GM18868 (cell line): ENCODE measurements at regions not wholly inside any gene's neighbourhood (a gene's known extent, or its start where the extent isn't known, plus 50 kb on each side); places are given as distances from the start of the nearest gene placed in this dataset.

ENCODE experiments used
- ATAC-seq: cut with Tn5 transposase; IDR thresholded peaks from one replicate; pipeline ENCODE4 v1.9.1; 2021; ENCODE audit warnings: mild to moderate bottlenecking, moderate library complexity; ENCODE audit not compliant: unreplicated experiment

DNA sequence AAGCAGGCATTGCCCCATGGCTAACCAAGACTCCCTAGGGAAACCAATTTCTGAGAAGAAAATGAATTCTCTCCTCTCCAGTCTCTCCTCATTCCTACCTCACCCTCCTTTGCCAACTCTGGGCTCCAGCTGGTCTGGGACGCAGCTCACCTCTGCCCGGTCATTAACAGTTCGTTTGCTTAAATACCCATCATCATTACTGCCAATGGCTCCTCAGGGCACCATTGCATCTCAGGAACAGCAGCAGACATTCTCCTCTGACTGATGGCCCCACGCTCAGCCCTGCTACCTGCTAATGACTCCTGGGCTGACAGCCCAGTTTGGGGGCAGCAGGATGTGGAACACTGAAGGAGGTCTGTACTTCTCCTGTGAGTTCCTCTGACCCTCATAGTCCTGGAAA is 462.0 kb downstream of the INSC start:
- ATAC-seq, result no peak

DNA sequence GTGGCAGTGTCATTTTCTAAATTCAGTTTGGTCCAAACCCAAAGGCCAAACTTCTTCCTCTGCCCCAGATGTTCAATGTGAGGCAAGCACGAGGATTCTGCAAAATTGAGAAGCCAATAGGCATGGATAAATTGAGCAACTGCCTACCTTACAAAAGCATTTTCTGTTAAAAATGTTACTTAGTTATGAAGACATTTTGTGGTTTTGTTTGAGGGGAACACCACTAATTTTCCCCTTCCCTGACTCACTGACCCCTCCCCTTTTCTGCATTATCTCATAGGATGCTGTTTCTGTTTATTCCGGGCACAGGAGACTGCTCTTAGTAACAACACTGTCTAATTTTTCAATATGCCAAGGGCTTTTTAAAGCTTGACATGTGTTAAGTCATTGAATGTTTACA is 462.8 kb downstream of the INSC start:
- no peak for ATAC-seq

DNA sequence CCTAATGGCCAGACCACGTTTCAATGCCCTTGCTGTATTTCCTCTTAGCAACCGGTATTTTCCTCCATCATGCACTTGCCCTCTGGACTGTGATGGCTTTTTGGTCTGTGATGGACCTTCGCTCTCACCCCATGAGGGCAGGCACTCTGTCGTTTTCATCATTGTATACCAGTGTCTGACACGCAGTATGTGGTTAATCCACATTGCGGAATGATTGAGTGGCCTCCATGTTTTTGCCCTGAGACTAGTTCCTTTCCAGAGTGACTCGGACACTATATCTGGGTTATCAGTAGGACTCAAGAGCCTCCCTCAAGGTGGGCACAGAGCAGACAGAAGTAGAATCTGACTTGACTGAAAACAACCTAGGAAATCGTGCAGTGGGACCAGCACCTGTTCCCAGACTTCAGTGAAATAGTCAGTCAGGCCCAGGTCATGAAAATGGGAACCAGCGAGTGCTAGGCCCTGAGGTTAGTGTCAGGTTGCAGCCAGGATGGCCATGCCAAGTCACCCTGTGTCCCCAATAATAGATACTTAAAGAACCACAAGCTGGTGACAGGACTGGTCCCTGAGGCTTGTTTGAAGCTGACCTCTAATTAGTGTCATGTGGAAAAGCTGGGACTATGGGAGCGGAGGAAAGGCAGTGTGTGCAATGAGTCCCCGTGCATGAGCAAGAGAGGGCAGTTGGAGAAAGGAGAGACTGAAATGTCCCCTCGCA is 464.7 kb downstream of the INSC start:
- no peak for ATAC-seq

DNA sequence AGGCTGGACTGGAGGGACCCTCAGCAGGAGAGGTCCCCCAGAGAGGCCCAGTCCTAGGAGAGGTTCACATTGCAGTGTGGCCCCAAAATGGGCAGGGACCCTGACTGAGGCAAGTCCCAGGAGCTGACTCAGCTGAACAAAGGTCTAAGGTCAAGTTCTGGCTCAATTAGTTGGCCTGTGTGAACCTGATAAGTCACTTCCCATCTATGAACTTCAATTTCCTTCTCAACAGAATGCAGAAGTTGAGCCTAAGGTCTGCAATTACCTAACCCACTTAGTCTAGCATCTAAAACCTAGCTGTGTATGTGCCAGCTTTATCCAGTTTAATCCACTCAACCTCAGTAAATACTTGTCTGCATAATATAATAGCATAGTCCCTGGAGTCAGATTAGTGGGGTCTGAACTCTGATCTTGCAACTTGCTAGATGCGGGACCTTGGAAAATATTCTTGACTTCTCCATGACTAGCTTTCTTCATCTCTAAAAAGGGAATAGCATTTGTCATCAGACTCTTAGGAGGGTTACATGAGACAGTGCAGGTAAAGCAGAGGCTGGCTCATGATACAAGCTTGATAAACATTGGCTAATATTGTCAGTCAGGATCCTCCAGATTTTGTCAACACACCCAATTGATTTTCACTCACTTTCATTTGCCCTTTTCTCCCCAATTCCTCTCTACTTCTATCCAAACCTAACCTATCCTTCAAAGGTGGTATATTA is 465.5 kb downstream of the INSC start:
- ATAC-seq, result no peak

DNA sequence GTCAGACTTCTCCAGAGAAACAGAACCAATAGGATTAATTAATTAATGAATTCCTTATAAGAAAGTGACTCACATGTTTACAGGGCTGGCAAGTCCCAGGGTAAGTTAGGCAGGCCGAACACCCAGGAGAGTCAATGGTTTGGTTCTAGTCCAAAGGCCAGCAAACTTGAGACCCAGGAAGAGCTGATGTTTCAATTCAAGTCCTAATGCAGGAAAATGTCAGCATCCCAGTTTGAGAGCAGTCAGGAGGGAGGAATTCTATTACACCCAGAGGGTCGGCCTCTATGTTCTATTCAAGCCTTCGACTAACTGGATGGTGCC is 466.0 kb downstream of the INSC start:
- no peak for ATAC-seq

GRCh38 chr11:15584158-15584557 is 469.4 kb downstream of the INSC start:
- no peak for ATAC-seq

GRCh38 chr11:15585602-15586331 is 471.0 kb downstream of the INSC start:
- ATAC-seq, result no peak

DNA sequence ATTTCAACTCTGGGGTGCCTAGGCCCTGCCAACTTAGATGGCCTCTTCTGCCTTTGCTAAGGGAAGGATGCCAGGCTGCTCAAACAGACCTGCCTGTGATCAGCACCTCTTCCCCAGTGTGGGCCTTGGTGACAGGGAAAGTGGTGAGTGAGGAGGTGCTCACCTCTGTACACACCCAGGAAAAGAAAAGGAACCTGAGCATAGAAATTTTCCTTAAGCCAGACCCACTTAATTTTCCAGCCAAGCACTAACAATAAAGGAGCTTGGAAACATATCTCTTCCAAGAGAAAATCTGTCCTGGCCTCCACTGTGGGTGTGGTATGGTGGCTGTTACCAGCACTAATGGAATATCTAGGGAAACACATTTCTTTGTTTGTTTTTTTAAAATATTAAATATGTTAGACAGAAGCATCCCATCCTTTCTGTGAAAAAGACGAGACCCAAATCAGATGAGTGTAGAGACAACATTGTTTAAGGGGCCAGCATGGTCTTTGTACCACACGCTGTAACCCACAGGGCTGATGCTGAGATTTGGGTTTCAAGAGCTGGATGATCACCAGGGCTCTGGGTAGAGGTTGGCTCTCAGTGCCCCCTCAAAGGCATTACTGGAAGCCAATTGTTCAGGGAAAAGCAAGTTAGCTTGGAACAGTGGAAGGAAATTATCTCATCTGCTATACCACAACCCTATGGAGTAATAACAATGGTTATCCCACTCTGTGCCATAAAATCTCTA is 472.2 kb downstream of the INSC start:
- ATAC-seq, result no peak

GRCh38 chr11:15589070-15589626 is 474.4 kb downstream of the INSC start:
- ATAC-seq, result no peak

DNA sequence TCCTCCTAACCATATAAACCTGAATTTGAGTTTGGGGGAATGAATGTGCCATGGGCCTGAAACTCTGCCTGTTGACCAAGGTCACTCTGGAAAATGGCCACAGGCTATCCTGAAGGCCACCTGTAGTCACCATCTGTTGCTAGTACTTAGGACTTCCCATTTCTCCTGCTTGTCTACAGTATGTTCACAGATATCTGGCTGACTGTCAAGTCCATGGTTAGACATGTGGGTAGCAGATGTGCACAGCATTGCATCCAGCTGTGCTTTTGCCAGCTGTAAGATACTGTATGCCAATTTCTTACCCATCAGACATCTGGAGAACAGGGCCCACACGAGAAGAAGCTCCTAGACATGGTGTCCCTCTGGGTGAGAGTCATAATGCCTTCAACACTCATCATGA is 475.4 kb downstream of the INSC start:
- no peak for ATAC-seq

- ATAC-seq, result no peak
Observed at GRCh38 chr11:15591112-15591537, 476.4 kb downstream of the INSC start.

DNA sequence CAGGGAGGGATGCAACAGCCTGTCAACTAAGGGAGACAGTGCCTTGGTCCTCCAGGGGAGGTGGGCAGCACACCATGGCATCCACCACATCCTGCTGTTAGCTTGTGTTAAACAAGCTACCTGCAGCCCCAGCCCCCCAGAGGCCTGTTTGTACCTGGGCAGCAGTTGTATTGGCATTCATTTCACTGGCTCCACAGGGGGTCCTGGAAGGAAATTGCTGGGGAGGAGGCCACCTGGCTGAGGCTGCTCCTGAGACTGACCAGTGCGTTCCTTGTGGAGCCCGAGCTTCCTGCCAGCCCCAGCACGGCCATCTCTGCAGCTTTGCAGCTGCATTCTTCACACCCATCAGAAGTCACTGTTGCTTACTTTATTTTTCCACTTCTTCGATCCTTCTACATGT is 479.9 kb downstream of the INSC start:
- no peak for ATAC-seq

DNA sequence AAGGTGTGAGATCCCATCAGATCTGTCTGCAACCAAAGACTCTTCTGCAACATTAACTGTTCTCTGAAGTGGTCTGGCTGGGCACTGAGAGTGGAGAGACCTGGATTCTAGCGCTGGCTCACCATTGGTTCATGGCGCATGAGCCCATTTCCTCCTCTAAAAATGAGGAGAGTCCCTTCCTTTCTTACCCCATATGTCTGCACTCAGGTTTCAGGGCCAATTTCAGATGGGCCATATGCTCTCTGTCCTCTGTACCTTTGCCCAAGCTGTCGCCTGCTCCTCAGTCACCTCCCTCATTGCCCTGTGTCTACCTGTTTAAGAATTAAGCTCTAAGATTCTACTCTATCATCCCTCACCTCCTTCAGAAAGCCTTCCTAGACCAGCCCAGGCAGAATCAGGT is 484.7 kb downstream of the INSC start:
- ATAC-seq, result no peak

GRCh38 chr11:15602047-15602446 is 487.3 kb downstream of the INSC start:
- ATAC-seq, result no peak

GRCh38 chr11:15602785-15603567 is 488.3 kb downstream of the INSC start:
- no peak for ATAC-seq

GRCh38 chr11:15605094-15605493 is 490.4 kb downstream of the INSC start:
- ATAC-seq, result no peak

DNA sequence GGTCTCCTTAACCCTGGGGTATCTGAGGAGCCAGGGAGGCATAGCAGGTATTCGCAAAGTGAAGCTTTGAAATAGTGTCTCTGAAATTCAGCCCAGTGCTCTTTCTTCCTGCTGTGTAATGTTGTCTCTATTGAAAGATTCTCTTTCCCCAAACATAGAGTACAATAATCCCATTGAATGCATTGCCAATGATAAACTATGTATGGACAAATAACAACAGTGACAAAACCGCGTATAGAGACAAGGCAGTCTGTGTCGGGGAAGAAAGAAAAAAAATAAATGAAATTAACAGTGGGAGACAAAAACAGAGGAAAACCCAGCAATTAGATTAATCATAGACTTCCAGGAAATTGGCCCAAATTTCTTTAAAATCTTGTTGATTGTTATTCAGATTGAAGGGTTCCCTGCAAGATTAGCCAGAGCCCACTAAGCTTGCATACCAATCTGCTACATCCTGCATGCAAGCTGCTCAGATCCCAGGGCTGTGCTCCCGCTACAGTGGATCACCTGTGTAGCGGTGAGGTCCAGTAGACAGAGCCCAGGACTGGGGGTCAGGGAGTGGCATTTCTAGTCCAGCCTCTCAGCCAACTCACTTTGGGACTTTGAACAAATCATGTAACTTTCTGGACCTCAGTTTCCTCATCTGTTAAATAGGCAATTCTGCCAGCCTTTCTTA is 492.8 kb downstream of the INSC start:
- ATAC-seq, result no peak

DNA sequence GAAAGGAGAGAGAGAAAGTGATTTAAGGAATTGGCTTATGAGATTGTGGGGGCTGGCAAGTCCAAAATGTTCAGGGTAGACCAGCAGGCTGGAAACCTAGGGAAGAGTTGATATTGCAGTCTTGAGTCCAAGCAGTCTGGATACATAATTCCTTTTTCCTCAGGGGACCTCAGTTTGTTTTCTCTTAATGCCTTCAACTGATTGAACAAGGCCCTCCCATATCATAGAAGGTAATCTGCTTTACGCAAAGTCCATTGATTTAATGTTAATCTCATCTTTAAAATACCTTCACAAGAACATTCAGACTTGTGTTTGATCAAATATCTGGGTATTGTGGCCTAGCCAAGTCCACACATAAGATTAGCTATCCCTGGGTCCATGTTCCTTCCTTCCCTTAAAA is 494.7 kb downstream of the INSC start:
- ATAC-seq, result no peak

DNA sequence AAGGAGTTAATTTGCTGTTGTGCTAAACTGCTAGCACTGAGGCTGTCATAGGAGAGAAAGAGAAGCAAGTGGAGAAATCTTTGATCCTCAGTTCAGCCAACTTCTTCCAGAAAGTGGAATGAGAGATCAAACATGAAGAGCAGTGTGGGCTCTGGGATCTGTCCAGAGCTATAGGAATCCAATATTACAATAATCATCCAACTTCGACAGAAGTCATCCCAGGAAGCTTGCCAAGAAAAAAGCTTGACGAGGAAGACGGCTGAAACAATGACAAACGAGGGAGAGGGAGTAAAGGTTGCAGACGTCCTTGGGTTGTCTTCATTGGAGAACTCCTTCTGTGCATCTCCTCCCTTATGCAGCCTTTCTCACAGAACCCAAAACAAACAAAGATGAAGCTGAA is 496.2 kb downstream of the INSC start:
- ATAC-seq, result no peak

DNA sequence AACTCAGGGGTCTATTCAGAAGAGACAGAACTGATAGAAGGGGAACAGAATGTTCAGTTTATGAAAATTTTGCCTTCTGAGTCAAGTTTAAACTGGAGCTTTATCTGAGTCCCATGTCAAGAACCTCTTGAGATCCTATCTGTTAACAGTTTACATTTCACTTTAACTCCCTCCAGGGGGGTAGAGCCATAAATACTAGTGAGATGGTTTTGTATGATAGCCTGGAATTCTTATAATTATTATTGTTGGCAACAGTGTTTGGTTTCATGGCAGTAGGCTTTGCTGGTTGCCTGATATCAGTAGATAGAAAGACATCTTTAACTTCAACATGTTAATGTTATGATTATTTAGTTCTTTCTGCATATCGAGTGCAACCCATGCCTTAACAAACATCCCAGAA is 498.5 kb downstream of the INSC start:
- ATAC-seq, result no peak
